GM12891 (cell line): ENCODE measurements at regions not wholly inside any gene's neighbourhood (a gene's known extent, or its start where the extent isn't known, plus 50 kb on each side); places are given as distances from the start of the nearest gene placed in this dataset.

Experiments used
- DNase-seq: peaks from one replicate; pipeline ENCODE4 v3.0.0; 2011; ENCODE audit warnings: low spot score; ENCODE audit not compliant: insufficient read length
- FAIRE-seq: peaks from 2 replicates; lab custom pipeline; 2011; peaks lifted over from hg19 to GRCh38; lab: Jason Lieb, UNC
- PAX5 ChIP-seq: IDR thresholded peaks from 2 replicates; pipeline ENCODE4 v1.6.1; 2011; ENCODE audit warnings: low read length, moderate library complexity, mild to moderate bottlenecking; ENCODE audit not compliant: insufficient read depth, severe bottlenecking
- POLR2A ChIP-seq: IDR thresholded peaks from 2 replicates; pipeline ENCODE4 v1.6.1; 2011; ENCODE audit warnings: low read depth, low read length, control low read depth
- POLR2AphosphoS5 ChIP-seq: IDR thresholded peaks from 2 replicates; pipeline ENCODE4 v1.6.1; 2011; ENCODE audit warnings: low read depth, low read length, control low read depth
- POU2F2 ChIP-seq: IDR thresholded peaks from 2 replicates; pipeline ENCODE4 v1.6.1; 2011; ENCODE audit warnings: low read depth, mild to moderate bottlenecking, control low read depth, low read length, moderate library complexity
- SPI1 ChIP-seq: IDR thresholded peaks from 2 replicates; pipeline ENCODE4 v1.6.1; 2011; ENCODE audit warnings: low read depth, low read length, control low read depth
- TAF1 ChIP-seq: IDR thresholded peaks from 2 replicates; pipeline ENCODE4 v1.6.1; 2011; ENCODE audit warnings: low read depth, low read length, control low read depth

- DNase-seq: no peak
- FAIRE-seq: no peak
- no peak for TF ChIP-seq POLR2AphosphoS5
Measured at GRCh38 chr10:65805993-65806392, 1119.8 kb upstream of the LRRTM3 start.

- TF ChIP-seq POLR2AphosphoS5: no peak
- no peak for TF ChIP-seq POU2F2
- no peak for TF ChIP-seq TAF1
- no peak for TF ChIP-seq SPI1
- no peak for TF ChIP-seq POLR2A
- TF ChIP-seq PAX5: no peak
- FAIRE-seq (no peak), DNase-seq (no peak)
Measured at GRCh38 chr10:65808687-65809333, 1117.0 kb upstream of the LRRTM3 start.

- FAIRE-seq: no peak
- TF ChIP-seq TAF1 (no peak), POLR2AphosphoS5 (no peak), POU2F2 (no peak), PAX5 (no peak), POLR2A (no peak), SPI1 (no peak)
- no peak for DNase-seq
Measured at GRCh38 chr10:65811931-65812525, 1113.8 kb upstream of the LRRTM3 start.

GRCh38 chr10:65816536-65816935 lies 1109.3 kb upstream of the LRRTM3 start:
- TF ChIP-seq SPI1 (no peak), TAF1 (no peak), POU2F2 (no peak), POLR2A (no peak), PAX5 (no peak), POLR2AphosphoS5 (no peak)
- DNase-seq: no peak
- FAIRE-seq: no peak

- TF ChIP-seq POLR2A (no peak), SPI1 (no peak), POU2F2 (no peak), PAX5 (no peak), TAF1 (no peak), POLR2AphosphoS5 (no peak)
Measured at GRCh38 chr10:65818990-65819389, 1106.8 kb upstream of the LRRTM3 start.

GRCh38 chr10:65827359-65827758 lies 1098.5 kb upstream of the LRRTM3 start:
- no peak for FAIRE-seq
- no peak for TF ChIP-seq TAF1
- TF ChIP-seq SPI1: no peak
- no peak for TF ChIP-seq POLR2A
- TF ChIP-seq POLR2AphosphoS5: no peak
- TF ChIP-seq PAX5: no peak
- no peak for TF ChIP-seq POU2F2
- no peak for DNase-seq

More at GRCh38 chr10:65818990-65819389, 1106.8 kb upstream of the LRRTM3 start:
- DNase-seq (no peak), FAIRE-seq (peak; percentile 51)

GRCh38 chr10:65838811-65839210 lies 1087.0 kb upstream of the LRRTM3 start:
- TF ChIP-seq POLR2A (no peak), PAX5 (no peak), POU2F2 (no peak), SPI1 (no peak), POLR2AphosphoS5 (no peak), TAF1 (no peak)
- no peak for FAIRE-seq
- DNase-seq: no peak

GRCh38 chr10:65843203-65843602 lies 1082.6 kb upstream of the LRRTM3 start:
- DNase-seq (no peak), FAIRE-seq (no peak)
- TF ChIP-seq TAF1: no peak
- no peak for TF ChIP-seq POLR2A
- TF ChIP-seq SPI1: peak; percentile 49; the same call in 1 of the 2 replicates
- TF ChIP-seq POU2F2: no peak
- no peak for TF ChIP-seq POLR2AphosphoS5

GRCh38 chr10:65845916-65846315 lies 1079.9 kb upstream of the LRRTM3 start:
- DNase-seq: no peak
- no peak for TF ChIP-seq POLR2A
- no peak for TF ChIP-seq POU2F2
- TF ChIP-seq TAF1: no peak
- TF ChIP-seq SPI1: no peak
- no peak for TF ChIP-seq POLR2AphosphoS5
- TF ChIP-seq PAX5: no peak
- FAIRE-seq: no peak

GRCh38 chr10:65846541-65846940 lies 1079.3 kb upstream of the LRRTM3 start:
- TF ChIP-seq POLR2A (no peak), PAX5 (no peak), SPI1 (no peak), TAF1 (no peak), POLR2AphosphoS5 (no peak)
- FAIRE-seq: no peak
- DNase-seq: no peak
